Motor neuron (in vitro differentiated cells): ENCODE measurements at regions not wholly inside any gene's neighbourhood (a gene's known extent, or its start where the extent isn't known, plus 50 kb on each side); places are given as distances from the start of the nearest gene placed in this dataset.
A peak's percentile ranks its signal among the peaks of the same experiment; 100 is the strongest.

Experiments used
- ATAC-seq, 8 experiments: fragments of 200-7000 bp; cut with Tn5 transposase; replicated peaks in 6 of 8; 2 replicates each; pipeline ENCODE4 v1.8.0; 2021; ENCODE audit warnings: mild to moderate bottlenecking in 8 of 8, moderate library complexity in 8 of 8
- H3K27ac ChIP-seq, 2 donors: fragments of 250-450 bp; sonication (Bioruptor Pico); 2 replicates each; pipeline ENCODE4 v1.9.0; 2021; ENCODE audit warnings: antibody characterized with exemption in 2 of 2, mild to moderate bottlenecking in 2 of 2, moderate library complexity in 1 of 2
- H3K4me1 ChIP-seq, 2 donors: fragments of 250-450 bp; sonication (Bioruptor Pico); replicated peaks in 1 of 2; 2 replicates each; pipeline ENCODE4 v1.6.1; 2021; ENCODE audit warnings: antibody characterized with exemption in 2 of 2, mild to moderate bottlenecking in 2 of 2, moderate library complexity in 1 of 2
- H3K4me3 ChIP-seq, 5 donors: fragments of 250-450 bp; sonication (Bioruptor Pico); 2 replicates each; pipeline ENCODE4 v1.9.0; 2021; ENCODE audit warnings: antibody characterized with exemption in 5 of 5, mild to moderate bottlenecking in 5 of 5, moderate library complexity in 4 of 5
- WGBS, 10 experiments: fragments of 450-650 bp; shearing (Covaris generic); methylation state at CpG; one replicate each; pipeline ENCODE4 v1.0.0; 2022; 5-methylcytosine and 5-hydroxymethylcytosine counted together
- in situ Hi-C, 9 experiments: fragments of 400-800 bp; cut with MboI; loops; one replicate each; pipeline ENCODE4 v1.15.0; 2021; ENCODE audit warnings: low sequenced_read_pairs in 9 of 9, low pct_unique_long_range_greater_than_20kb in 2 of 9; ENCODE audit not compliant: unreplicated experiment in 9 of 9

GRCh38 chr1:94596260-94596659, 54.7 kb upstream of the F3 start:
- Histone ChIP-seq H3K4me1 (peaks cover 26 to 42% of the 10 kb centered on the region in 2 donors), H3K27ac (no peak overlapping the region), H3K4me3 (no peak overlapping the region)
- 96 to 100% (median 97%) methylated on average over 2 to 3 of the region's 3 CpGs; no CpG with 5 or more reads in 7 of the 10 experiments for WGBS, 10 experiments
- ATAC-seq = no peak
- in situ Hi-C loops = no loop called here

GRCh38 chr1:94595658-94596057, 54.1 kb upstream of the F3 start:
- peaks cover 30 to 43% of the 10 kb centered on the region in 2 donors for H3K4me1 ChIP-seq
- H3K27ac ChIP-seq = no peak overlapping the region
- H3K4me3 ChIP-seq = no peak overlapping the region
- WGBS, 10 experiments = 8 to 52% (median 37%) methylated on average over 2 to 5 of the region's 5 CpGs; no CpG with 5 or more reads in 4 of the 10 experiments
- in situ Hi-C loops = no loop called here
- peak in 7 of 8 experiments; percentile 5 to 88 (median 36) for ATAC-seq

DNA sequence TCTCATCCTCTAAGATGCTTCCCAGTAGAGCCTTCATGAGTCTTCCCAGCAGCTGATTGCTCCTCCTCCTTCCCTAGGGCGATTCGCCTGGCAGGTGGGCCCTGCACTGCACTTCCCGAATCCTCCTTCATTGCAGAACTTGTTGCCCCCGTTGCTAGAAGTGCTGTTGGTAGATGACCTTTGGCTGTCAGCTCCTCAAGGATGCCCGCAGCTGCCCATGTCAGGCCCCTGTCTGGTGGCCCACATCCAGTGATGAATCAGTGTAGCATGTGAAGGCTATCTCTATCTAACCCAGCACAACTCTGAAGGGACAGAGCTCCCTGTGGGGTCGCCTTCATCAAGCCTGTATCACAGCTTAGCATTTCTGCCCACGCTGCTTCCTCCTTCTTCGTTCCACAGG, 52.1 kb upstream of the F3 start:
- H3K4me3 ChIP-seq = no peak overlapping the region
- H3K4me1 ChIP-seq = peaks cover 35 to 50% of the 10 kb centered on the region in 2 donors
- H3K27ac ChIP-seq = no peak overlapping the region
- ATAC-seq = no peak
- WGBS, 10 experiments = 65 to 100% (median 78%) methylated on average over 1 to 8 of the region's 8 CpGs; no CpG with 5 or more reads in 3 of the 10 experiments
- in situ Hi-C loops = no loop called here

- WGBS, 10 experiments = 17 to 100% (median 35%) methylated on average over 1 to 2 of the region's 2 CpGs; no CpG with 5 or more reads in 4 of the 10 experiments
- in situ Hi-C loops = no loop called here
- Histone ChIP-seq H3K27ac (no peak overlapping the region), H3K4me1 (peaks cover 35 to 50% of the 10 kb centered on the region in 2 donors), H3K4me3 (no peak overlapping the region)
- ATAC-seq = peak in 5 of 8 experiments; percentile 77 to 88 (median 84)
These were observed 51.0 kb upstream of the F3 start for GRCh38 chr1:94592571-94592920.

DNA sequence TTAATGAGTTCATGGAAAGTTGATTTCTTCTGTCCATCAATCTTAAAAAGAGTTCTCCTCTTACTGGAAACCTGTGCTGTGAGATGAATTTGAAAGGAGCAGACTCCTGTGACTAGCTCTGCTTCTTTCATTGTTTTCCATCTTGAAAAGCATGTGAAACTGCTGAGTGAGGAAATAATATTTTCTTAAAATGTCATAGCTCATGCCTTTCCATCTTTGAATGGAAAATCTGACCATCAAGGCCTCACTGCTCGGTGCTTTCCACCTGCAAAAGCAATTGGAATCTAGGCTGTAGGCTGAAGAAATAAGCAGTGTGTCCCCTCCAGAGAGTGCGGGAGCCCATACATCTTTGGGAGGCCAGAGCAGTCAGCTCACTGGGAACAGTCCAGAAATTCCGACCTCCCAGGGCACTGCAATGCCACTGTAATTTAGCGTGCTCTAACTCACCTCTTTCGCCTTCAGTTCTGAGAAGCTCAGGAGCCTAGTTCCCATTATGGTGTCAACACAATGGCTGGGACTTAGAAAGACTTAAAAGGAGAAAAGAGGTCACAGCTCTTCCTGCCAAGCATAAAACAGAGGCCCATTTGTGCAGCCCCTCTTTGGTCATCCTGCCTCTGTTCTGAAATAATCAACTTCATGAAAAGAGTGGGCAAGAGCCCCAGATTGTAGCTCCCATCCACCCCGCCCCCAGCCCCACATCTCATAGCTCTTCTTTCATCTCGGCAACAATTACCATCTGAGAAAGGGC, 50.4 kb upstream of the F3 start:
- 18 to 100% (median 42%) methylated on average over 1 to 7 of the region's 7 CpGs for WGBS, 10 experiments
- peak in 5 of 8 experiments; percentile 35 to 55 (median 45) for ATAC-seq
- H3K27ac ChIP-seq = peak overlapping the region in 1 of 2 donors; percentile 49
- in situ Hi-C loops = no loop called here
- peaks cover 35 to 50% of the 10 kb centered on the region in 2 donors for H3K4me1 ChIP-seq
- H3K4me3 ChIP-seq = no peak overlapping the region
